GM18508 (cell line): ENCODE measurements at regions not wholly inside any gene's neighbourhood (a gene's known extent, or its start where the extent isn't known, plus 50 kb on each side); places are given as distances from the start of the nearest gene placed in this dataset.

Experiments used
- ATAC-seq: cut with Tn5 transposase; IDR thresholded peaks from one replicate; pipeline ENCODE4 v1.9.1; 2021; ENCODE audit warnings: moderate number of reproducible peaks; ENCODE audit not compliant: insufficient read depth, unreplicated experiment

DNA sequence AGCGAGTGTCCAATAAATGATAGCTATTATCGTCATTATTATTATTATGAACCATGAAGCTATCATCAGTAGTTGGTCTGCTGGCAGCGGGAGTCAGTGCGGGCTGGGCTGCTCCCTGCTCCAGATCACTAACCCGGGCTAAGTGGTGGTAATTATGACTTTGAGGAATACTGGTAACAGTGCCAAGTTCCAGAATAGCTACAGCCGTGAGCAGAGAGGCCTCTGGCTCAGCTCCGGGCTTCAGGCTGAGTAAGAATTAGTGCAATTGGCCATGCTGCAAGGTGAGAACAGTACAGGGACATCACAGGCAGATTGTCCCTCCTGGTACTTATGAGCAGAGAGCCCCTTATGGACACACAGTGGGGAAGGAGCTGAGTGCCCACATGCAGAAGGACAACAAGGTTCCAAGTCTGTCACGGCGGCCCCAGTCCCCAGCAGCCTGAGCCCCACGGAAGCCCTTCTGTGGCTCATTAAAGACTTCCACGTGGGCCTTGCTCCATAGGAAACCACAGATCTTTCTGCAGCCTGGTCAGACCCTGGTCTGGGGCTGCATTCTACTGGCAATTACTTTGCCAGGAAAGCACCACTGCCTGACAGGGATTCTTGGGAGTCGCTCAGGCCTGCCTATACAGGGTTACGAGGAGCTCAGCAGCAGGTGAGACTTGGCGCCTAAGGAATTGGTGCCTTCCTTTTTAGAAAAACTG is 235.1 kb downstream of the RRAGC start:
- ATAC-seq, result no peak

DNA sequence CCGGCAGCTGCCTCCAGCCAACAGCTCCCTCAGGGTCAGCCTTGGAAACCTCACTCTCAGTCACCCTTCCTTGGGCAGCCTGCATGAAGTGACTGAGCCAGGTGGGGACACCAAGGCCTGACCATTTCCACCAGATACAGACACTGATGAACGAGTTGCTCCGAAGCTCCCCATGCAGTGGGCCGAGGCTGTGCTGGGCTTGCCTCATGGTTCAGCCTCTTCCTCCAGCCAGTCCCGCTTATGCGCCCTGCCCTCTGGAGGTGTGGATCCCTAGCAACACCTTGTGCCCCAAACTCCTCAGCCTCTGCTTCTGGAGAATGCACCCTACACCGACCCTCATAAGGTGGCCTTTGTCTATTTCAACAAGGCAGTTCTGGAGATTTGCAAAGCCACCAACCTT is 236.0 kb downstream of the RRAGC start:
- ATAC-seq, result no peak

DNA sequence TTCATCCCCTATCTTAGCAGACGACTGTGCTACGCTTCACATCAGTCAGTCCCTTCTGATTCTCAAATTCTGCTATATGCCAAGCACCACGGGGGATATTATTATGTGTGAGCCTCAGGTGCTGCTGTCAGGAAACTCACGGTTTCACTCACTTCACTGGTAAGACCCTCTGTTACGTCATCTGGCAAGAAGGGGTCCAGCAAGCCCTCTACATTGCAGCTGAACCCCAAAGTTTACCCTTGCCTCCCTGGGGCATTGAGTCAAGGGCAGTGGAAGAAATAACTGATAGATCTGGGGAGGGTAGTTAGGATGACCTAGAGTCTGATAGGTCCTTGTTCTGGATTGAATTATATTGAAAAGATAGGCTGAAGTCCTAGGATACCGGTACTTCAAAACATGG is 237.4 kb downstream of the RRAGC start:
- no peak for ATAC-seq

DNA sequence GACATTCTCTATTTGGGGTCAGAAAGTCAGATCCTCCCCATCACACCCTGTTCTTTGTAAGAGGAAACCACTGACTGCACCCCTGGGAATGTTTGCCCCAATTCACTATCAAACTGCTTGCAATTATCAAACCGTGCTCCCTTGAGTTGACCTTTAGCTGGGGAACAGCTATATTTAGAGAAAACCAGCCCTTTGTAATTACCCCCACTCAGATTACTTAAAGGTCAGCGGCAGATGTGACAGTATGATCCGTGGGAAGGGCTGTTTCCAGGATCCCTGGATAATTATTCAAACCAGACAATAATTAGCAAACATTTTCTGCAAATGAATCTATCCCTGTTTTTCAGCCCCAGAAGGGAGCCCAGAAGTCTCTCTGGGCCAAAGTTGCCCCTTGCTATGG is 242.7 kb downstream of the RRAGC start:
- ATAC-seq, result no peak

DNA sequence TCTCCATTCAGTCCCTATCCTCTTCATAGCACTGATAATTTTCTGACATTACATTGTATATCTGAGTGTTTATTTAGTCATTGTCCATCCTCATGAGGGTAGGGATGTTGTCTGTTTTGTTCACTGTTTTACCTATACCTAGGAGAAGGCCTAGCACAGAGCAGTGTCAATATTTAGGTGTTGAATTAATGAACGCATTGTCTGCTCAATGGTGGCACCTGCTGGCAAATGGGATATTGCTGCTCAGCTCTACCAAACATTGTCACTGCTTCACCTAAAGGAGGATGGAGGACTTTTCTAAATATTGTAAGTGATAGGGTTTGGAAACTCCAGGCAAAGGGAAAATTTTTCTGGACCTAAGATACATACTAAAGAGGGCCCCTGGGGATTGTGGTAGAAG is 243.9 kb downstream of the RRAGC start:
- no peak for ATAC-seq

DNA sequence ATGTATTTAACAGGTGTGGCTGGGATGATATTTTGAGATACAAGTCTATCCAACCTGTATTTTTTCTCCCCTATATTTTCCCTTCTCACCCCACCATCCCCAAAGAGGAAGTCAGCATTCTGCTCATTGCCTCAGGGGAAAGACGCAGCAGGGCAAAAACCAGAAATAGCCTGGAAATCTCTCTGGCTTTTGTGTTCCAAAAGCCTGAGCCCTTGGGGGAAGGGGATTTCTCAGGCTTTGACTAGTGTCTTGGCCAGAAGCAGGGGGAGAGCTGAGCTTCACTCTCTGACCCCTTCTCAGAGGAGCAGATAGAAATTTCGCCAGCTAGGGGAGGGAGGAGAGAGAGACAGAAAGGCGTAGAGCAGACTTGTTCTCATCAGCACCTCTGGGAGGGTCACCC is 244.7 kb downstream of the RRAGC start:
- no peak for ATAC-seq

DNA sequence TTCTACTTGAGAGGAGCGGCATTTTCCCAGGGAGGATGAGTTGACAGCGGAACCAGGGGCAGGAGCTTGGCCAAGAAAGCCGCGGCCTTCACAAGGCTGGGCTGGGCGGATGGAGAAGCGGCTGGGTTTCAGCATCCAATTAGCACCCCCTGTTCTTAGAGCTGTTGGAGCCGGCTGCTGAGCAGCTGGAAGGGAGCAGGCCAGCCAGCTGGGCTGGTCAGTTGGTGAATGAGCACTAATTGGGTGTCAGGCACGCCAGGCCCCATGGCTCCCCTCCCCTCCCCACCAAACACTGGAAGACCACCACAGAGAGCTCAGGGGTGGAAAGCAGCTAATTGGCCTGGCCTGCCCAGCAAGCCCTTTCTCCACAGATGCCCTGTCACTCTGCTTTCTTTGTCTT is 245.6 kb downstream of the RRAGC start:
- no peak for ATAC-seq

DNA sequence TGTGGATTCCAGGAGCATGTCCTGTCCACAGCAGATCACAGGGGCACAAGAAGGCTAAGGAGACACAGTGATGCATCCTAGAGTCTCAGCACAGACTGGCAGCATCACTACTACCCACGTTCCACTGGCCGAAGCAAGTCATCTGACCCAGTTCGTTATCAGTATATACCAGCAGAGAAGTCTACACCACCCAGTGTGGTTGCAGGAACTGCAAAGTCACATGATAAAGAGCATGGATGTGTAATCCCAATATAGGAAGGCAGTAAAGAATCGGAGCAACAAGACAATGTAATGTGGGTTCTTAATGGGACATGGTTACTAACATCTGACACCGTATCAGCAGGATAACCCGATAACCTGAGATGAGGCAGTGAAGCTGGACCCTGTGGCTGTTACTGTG is 246.6 kb downstream of the RRAGC start:
- ATAC-seq, result no peak

DNA sequence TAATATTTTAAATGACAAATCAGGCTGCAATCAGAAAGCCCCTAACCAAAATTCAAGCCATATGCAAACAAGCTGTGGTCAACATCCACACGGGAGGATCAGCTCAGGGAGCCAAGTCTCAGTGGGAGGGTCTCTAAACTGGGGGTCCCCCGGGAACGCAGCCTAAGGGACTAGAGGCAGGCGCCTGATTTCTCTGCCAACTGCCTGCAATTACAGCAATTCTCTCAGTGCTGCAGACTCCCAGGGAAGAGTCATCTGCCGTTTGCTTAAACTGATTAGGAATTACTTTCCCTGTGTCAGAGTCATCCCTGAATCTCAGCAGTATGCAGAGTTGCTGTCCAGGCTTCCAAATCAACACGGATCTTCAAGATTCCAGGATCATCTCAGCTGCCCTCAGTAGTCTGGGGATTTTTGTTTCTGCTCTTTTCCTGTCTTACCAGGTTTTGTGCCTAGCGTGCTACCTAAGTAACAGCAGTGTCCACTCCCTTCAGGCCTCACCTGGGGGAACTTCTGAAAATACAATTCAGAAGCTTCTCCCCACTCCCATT is 247.8 kb downstream of the RRAGC start:
- ATAC-seq, result no peak

DNA sequence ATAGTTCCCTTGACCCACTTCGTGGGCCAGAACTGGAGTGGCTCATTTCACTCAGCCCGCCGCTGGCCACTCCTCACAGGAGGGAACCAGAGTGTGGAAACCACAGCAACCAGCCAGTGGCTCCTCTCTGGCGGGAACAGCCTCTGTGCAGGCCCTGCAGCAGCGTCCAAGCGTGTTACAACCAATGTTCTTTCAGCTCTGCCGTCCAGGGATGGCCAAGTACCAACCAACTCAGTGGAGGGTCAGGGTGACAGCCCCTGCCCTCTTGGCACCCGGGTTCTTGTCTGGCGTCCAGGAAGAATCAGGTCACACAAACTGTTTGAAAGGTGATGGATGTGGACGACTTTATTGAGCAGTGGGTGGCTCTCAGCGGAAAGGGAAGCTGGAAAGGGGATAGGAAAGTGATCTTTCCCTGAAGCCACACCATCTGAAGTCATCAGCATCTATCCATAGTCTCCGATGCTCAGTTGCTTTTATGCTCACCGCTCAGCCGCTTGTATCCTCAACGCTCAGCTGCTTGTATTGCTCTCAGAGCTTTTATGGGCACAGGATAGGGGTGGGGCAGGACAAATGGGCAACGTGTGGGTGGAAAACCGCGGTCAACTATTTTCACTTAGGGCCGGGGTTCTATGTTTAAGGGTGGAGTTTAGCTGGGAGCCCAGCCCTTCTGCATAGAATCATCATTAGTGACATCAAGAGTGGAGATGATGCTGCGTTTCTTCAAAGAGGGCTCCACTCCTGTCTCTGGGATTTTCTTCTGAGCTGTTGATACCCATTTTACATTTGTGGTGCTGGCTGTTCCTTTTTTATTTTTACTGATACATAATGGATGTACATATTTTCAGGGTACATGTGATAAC is 250.2 kb downstream of the RRAGC start:
- no peak for ATAC-seq

DNA sequence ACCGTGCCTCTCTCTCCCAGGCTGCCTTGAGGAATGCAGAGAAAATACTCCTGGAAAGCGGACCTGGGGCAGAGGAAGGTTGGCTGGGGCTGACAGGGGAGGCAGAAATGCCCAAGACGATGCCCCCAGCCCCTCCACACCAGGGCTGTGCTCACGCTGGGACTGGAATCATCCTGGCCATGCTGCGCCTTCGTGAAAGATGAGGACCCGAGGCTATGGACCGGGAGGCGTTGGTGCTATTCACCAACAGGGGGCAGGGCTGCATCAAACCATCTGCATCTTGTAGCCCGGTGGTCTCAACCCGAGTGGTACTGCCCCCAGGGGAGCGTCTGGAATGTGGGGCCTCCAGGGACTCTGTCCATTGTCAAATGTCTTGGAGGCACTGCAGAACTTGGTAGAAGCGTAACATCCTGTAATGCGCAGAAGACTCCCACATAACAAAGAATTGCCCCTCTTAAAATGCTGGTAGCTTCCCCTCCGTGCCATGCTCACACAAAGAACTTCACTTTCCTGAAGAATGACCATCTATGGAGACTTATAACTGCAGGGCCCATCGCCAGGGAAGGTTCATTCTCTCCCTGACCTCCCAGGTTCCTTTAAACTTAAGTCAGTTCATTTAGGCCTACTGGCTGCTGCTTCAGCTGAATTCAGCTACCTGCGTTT is 251.2 kb downstream of the RRAGC start:
- no peak for ATAC-seq

DNA sequence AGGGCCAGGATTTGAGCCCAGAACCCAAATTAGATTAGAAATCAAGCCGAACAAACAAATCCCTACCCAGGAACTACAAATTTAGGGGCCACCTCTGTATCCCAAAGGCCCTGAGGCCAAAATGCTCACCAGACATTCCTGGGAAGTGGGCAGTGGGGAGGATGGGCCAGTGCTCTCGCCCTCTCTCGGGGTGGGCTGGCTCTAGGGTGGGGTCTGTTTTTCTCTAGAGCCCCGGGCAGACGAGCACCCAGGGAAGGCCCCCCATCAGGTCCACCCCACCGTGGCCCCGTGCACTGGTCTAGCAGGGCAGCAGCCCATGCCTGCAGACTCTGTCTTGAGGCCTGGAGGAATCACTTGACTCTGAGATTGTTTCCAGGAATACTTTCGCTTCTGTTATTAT is 252.0 kb downstream of the RRAGC start:
- ATAC-seq, result no peak

DNA sequence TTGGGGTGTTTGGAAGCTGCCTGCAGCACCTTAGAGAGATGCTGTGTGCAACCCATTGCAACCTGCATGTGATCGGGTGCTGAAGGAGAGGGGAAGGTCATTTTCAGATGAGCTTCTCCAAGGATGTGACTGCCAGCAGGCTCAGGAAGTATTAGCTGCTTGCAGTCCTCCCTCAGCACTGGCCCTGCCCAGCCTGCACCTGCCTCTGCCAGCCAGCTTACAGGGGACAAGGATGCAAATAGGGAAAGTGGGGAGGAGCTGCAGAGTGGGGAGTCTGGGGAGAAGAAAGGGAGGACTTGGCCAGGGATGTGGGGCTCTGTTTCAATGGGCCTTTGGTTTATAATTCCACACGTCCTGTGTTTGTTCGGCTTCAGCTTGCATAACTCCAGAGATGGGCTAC is 254.5 kb downstream of the RRAGC start:
- no peak for ATAC-seq

DNA sequence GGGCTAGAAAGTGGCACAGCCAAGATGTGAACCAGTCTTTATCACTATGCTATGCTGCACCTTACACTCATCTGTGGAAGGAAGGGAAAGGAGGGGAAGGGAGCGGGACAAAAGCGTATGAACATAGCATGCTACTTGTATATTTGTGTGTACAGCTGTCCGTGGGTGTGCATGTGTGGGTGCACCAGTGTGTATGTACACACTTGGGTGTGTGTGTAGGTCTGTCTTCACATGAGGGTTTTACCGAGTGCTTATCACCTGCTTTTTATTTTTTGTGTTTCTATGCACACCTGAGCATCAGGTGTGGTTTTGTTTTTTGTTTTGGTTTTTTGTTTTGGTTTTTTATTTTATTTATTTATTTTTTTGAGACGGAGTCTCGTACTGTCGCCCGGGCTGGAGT is 255.7 kb downstream of the RRAGC start:
- ATAC-seq, result no peak

DNA sequence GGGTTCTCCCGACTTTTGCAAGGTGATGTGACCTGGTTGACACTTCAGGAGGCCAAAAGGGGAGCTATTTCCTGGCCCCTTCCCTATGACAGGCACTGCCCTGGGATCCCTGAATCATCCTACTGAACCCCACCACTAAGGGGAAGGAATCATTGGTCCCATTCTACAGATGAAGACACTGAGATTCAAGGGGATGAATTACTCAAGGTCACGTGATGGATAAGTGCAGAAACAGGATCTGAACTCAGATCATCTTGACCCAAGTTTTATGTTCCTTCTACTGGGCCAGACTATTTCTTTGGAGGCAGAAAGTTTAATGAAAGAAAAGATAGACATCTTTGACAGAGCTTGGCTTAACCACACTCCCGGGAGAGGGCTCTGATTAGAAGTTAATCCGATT is 258.7 kb downstream of the RRAGC start:
- ATAC-seq, result no peak

DNA sequence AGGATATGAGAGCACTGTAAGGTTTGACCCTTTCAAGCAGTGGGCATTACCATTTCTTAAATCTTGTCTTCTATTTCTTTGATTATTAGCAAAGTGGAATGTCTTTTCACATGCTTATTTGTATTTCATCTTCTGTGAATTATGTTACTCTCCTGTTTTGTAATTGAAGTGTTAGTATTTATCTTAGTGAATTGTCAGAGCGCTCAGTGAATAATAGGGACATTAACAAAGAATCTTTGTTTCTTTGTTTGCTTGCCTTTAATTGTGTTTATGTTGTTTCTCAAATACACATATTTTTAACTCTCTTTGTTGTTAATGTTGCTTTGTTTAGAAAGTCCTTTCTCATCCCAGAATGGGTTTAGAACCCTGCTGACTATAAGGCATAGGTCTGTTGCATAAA is 259.3 kb downstream of the RRAGC start:
- no peak for ATAC-seq

DNA sequence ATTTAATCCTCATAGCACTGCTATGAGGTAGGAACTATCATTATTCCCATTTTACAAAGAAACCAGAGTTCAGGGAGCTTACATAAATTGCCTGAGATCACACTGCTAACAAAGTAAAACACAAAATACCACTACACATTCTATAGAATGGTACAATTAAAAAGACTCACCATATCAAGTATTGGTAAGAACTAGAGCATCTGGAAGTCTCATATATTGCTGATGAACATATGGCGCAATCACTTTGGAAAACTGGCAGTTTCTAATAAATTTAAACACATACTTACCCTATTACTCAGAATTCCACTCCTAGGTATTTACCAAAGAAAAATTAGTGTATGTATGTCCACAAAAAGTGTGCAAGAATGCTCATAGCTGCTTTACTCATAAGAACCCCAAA is 261.5 kb downstream of the RRAGC start:
- ATAC-seq, result no peak

DNA sequence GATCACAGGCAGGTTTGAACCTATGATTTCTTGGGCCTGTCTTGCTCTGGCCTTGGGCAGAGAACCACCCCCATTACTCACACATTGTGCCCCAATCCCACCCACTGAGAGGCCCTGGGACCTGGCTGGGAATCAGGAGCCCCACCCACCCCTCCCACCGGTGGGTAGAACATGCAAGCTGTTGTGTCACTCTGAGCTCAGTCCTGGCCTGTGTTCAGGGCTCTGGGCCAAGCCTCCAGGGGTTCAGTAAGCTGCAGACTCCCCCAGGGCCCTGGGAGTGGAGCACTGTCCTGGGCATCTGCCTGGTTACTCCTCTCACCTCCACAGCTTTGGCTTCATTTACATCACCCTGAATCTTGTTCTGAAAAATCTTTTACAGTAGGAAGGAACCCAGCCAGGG is 270.5 kb downstream of the RRAGC start:
- no peak for ATAC-seq

DNA sequence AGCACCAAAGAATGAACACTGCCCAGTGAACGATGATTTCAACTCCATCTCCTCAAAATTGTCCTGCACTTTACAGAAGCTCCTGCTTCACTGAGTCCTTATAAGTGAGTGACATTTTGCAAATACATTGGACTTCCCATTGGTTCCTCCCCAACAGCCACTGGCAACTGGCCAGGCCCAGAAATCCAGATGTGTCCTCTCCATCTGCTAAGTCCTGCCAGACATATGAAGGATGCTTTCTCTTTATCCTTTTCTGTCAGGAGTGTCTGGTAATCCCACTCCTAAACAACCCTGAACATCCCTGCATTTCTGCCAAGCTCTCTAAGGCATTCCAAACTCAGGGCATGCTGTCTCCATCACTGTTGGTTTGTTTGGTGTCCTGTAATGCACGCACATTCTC is 271.8 kb downstream of the RRAGC start:
- no peak for ATAC-seq

DNA sequence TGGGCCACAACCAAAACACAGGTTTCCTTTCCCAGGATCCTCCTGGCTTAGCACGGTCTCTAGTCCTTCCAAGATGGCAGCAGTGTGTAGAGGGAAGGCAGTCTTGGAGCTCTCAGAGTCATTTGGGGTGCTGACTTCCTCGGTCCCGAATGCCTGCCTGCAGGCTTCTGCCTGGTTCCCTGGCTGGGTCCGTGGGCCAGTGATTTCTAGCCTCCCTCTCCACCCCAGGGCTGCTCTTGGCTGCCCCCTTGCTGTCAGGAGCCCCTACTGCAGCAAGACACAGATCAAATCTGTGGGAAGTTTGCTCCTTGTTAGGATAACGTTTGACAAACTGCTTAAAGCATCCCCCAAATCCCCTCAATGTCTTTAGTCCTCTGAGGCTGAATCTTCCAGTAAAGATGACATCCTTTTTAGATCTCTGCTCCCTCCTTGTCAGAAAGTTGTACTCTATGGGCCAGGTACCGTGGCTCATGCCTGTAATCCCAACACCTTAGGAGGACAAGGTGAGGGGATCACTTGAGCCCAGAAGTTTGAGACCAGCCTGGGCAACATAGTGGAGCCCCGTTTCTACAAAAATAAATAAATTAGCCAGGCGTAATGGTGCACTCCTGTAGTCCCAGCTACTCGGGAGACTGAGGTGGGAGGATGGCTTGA is 272.5 kb downstream of the RRAGC start:
- no peak for ATAC-seq

DNA sequence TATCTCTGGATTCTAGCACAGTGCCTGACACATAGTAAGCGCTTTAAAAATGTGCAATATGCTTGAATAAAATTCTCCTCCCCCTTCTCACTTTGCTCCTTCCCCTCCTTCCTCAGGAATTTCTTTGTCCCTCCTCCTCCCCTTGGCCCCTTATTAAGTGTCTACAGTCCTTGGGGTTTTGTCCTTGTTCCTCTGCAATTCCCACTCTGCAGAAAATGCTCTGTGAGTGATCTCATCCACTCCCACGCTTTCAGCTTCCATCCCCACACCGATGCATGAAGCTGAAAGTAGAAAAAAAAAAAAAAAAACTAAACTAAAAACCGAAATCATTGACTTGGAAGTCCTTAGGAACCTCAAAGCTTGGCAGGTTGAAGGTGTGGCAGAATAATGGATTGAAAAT is 273.6 kb downstream of the RRAGC start:
- no peak for ATAC-seq
